ENCODE measurements at regions not wholly inside any gene's neighbourhood (a gene's known extent, or its start where the extent isn't known, plus 50 kb on each side); places are given as distances from the start of the nearest gene placed in this dataset.

- Histone ChIP-seq H2AFZ (ENCODE audit: low read length) (no peak overlapping the region), H4K5ac (ENCODE audit: insufficient read length, low read depth, low read length) (no peak overlapping the region), H3K27ac (ENCODE audit: low read depth, low read length) (no peak overlapping the region), H2BK5ac (ENCODE audit: low read depth, low read length) (no peak overlapping the region), H2BK20ac (ENCODE audit: low read length) (no peak overlapping the region), H3K9ac (replicated peaks in 1 of 4; ENCODE audit: extremely low read depth in 1 of 4, low read depth in 3 of 4, low read length in 3 of 4) (no peak overlapping the region), H3K18ac (ENCODE audit: extremely low read depth, low read length) (no peak overlapping the region), H3K9me3 (ENCODE audit: insufficient read depth in 2 of 2, low read depth in 1 of 2, low read length in 1 of 2) (no peaks in the 10 kb centered on the region; a peak in 1 of 4 replicates), H2AK5ac (ENCODE audit: low read depth, low read length) (no peak overlapping the region), H2BK15ac (ENCODE audit: low read length) (no peak overlapping the region), H3K4me3 (ENCODE audit: extremely low read depth in 1 of 4, insufficient read depth in 2 of 4, low read depth in 3 of 4, low read length in 4 of 4) (no peak overlapping the region), H3K79me1 (ENCODE audit: low read depth, low read length) (no peaks in the 10 kb centered on the region), H3K36me3 (ENCODE audit: control insufficient read depth in 2 of 4, insufficient read depth in 4 of 4, low read length in 3 of 4) (no peaks in the 10 kb centered on the region), H3K23me2 (ENCODE audit: low read depth, low read length) (no peaks in the 10 kb centered on the region), H4K8ac (ENCODE audit: extremely low read depth, insufficient read depth, low read length) (no peak overlapping the region), H3K23ac (ENCODE audit: insufficient read length) (no peak overlapping the region), H3K79me2 (ENCODE audit: control insufficient read depth in 1 of 2, insufficient read depth in 2 of 2, low read length in 2 of 2) (no peaks in the 10 kb centered on the region), H3K4ac (replicated peaks; ENCODE audit: insufficient read length, low read depth, low read length) (no peak overlapping the region), H2BK12ac (ENCODE audit: low read depth, low read length) (no peak overlapping the region), H3K4me1 (replicated peaks in 1 of 4; ENCODE audit: control insufficient read depth in 3 of 4, insufficient read depth in 4 of 4, low read length in 3 of 4) (peaks cover 0 to 8% (median 3%) of the 10 kb centered on the region in 4 experiments; a peak in 2 of 7 replicates), H3K56ac (replicated peaks; ENCODE audit: insufficient read length, low read depth, low read length) (no peak overlapping the region), H3K4me2 (ENCODE audit: insufficient read depth in 1 of 2, low read depth in 2 of 2, low read length in 2 of 2) (no peak overlapping the region), H3K14ac (ENCODE audit: insufficient read length) (no peak overlapping the region), H3K27me3 (replicated peaks in 1 of 4; ENCODE audit: control insufficient read depth in 3 of 4, extremely low read depth in 1 of 4, insufficient read depth in 3 of 4, low read length in 3 of 4) (no peaks in the 10 kb centered on the region), H4K20me1 (replicated peaks in 1 of 2; ENCODE audit: control insufficient read depth in 1 of 2, insufficient read depth in 2 of 2, low read length in 2 of 2) (no peaks in the 10 kb centered on the region), H4K91ac (replicated peaks; ENCODE audit: insufficient read length, low read length) (no peak overlapping the region), H2BK120ac (replicated peaks; ENCODE audit: low read depth, low read length) (no peak overlapping the region)
- POLR2A ChIA-PET (ENCODE audit: partially characterized antibody) = no interaction called here
- TF ChIP-seq RAD21 (IDR thresholded peaks at IDR 0.05 in 1 of 2, conservative IDR thresholded peaks at IDR 0.05 in 1 of 2; ENCODE audit: low read depth in 2 of 2, low read length in 2 of 2) = no peak
- WGBS, 2 experiments (ENCODE audit: extremely low coverage in 1 of 2, insufficient coverage in 1 of 2, insufficient read length in 1 of 2, insufficient replicate concordance in 2 of 2, low coverage in 1 of 2, low lambda C conversion rate in 2 of 2, missing lambda C conversion rate in 1 of 2) = 75% methylated on average over 1 of the region's 1 CpG; no CpG with 5 or more reads in 1 of the 2 experiments
- CTCF ChIA-PET (ENCODE audit: partially characterized antibody) = interaction anchor here (1.0 to 1.2 kb wide), 2 partner anchors 14 to 15 kb away, joined by 3 read pairs; no protein-coding TSS in a partner anchor
- no peak for FAIRE-seq
- DNase-seq (ENCODE audit: low read depth in 1 of 2, low spot score in 2 of 2) = no peak
Observed at GRCh38 chr7:53531-53930, 138.8 kb upstream of the FAM20C start.

Data from H1 (cell line).